ENCODE measurements at regions not wholly inside any gene's neighbourhood (a gene's known extent, or its start where the extent isn't known, plus 50 kb on each side); places are given as distances from the start of the nearest gene placed in this dataset.

DNA sequence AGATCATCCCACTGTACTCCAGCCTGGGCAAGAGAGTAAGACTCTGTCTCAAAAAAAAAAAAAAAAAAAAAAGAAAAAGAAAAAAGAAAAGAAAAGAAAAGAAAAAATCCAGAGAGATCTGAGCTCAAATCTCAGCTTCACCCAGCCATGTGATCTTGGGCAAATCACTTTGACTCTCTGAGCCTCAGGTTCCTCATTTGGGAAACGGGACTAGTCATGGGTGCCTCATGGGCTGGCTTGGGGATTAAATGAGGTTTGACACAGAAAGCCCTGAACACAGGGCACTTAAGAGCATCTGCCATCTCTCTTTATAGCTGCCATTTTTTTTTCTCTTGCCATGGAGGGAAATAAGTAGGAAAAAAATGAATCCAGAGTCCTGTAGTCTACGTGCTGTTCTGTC lies 86.2 kb upstream of the MYL2 start:
- TF ChIP-seq, protein P1, sequence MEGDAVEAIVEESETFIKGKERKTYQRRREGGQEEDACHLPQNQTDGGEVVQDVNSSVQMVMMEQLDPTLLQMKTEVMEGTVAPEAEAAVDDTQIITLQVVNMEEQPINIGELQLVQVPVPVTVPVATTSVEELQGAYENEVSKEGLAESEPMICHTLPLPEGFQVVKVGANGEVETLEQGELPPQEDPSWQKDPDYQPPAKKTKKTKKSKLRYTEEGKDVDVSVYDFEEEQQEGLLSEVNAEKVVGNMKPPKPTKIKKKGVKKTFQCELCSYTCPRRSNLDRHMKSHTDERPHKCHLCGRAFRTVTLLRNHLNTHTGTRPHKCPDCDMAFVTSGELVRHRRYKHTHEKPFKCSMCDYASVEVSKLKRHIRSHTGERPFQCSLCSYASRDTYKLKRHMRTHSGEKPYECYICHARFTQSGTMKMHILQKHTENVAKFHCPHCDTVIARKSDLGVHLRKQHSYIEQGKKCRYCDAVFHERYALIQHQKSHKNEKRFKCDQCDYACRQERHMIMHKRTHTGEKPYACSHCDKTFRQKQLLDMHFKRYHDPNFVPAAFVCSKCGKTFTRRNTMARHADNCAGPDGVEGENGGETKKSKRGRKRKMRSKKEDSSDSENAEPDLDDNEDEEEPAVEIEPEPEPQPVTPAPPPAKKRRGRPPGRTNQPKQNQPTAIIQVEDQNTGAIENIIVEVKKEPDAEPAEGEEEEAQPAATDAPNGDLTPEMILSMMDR (IDR thresholded peaks at IDR 0.05): no peak
- TF ChIP-seq POLR2A (IDR thresholded peaks at IDR 0.05) (no peak), EP300 (IDR thresholded peaks at IDR 0.05; ENCODE audit: low read depth) (no peak), POLR2AphosphoS5 (IDR thresholded peaks at IDR 0.05) (no peak)

Measured in transverse colon (tissue), 4 donors.